ENCODE measurements at regions not wholly inside any gene's neighbourhood (a gene's known extent, or its start where the extent isn't known, plus 50 kb on each side); places are given as distances from the start of the nearest gene placed in this dataset.
"Not testable (repeated sequence)": the region's sequence is repeated elsewhere in the genome, so short reads cannot be mapped to it uniquely, and the experiment has no call there.

GRCh38 chr20:28562510-28562898, 2695.0 kb upstream of the DEFB115 start:
- no peak for DNase-seq (ENCODE audit: low read depth)

GRCh38 chr20:28562899-28563521, 2694.5 kb upstream of the DEFB115 start:
- not testable (repeated sequence) for DNase-seq (ENCODE audit: low read depth)

DNA sequence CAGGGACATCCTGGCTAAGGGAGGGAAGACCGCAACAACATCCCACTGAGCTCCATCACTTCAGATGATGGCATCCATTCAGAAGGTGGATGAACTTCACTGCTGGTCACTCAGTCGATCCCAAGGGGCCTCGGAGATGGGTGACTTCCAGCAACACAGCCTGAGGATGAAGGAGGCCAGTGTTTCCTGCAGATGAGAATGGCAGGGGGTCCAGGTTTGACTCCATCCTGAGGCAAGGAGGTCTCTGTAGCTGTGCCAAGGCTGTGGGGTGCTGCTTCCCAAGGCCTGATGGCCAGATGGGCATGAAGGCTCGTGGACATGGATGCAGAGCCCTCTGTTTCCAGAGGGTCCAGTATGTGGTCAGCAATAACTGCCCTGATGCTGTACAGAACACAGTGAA, 2693.4 kb upstream of the DEFB115 start:
- not testable (repeated sequence) for DNase-seq (ENCODE audit: low read depth)

GRCh38 chr20:28564688-28565463, 2692.6 kb upstream of the DEFB115 start:
- not testable (repeated sequence) for DNase-seq (ENCODE audit: low read depth)

- not testable (repeated sequence) for DNase-seq (ENCODE audit: low read depth)
Measured at GRCh38 chr20:28575991-28576390, 2681.5 kb upstream of the DEFB115 start.

GRCh38 chr20:28591680-28592079, 2665.8 kb upstream of the DEFB115 start:
- DNase-seq (ENCODE audit: low read depth) = not testable (repeated sequence)

DNA sequence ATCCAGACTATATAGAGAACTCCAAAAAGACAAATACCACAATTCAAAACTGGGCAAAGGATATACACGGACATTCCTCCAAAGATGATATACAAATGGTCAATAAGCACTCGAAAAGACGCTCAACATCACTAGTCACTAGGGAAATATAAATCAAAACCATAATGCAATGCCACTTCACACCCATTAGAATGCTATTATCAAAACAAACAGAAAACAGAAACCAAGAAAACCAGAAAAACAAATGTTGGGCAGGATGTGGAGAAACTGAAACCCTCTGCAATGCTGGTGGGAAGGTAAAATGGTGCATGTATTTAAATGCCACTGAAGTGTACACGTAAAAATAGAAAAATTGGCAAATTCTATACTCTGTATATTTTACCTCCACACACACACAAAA, 2664.1 kb upstream of the DEFB115 start:
- DNase-seq (ENCODE audit: low read depth) = not testable (repeated sequence)

GRCh38 chr20:28594476-28594875, 2663.0 kb upstream of the DEFB115 start:
- DNase-seq (ENCODE audit: low read depth) = not testable (repeated sequence)

DNA sequence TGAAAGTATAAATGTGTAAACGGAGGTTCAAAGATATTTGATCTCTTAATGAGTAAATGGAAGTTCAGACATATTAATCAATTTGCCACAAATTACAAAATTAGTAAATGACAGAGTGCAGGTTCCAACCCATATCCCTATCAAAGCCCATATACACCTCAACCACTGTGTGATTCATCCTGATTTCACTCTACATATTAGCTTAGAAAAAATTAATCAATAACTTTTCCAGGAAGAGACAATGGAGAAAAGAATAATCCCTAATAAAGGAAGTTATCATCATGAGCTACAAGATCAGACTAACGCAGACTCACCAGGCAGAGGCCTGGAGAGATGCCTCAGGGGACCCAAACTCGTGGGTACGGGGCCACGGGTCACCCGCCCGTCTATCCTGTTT, 2655.5 kb upstream of the DEFB115 start:
- DNase-seq (ENCODE audit: low read depth) = not testable (repeated sequence)

GRCh38 chr20:28602403-28603217, 2654.9 kb upstream of the DEFB115 start:
- peak; percentile 55 for DNase-seq (ENCODE audit: low read depth)

GRCh38 chr20:28603218-28603577, 2654.3 kb upstream of the DEFB115 start:
- DNase-seq (ENCODE audit: low read depth) = not testable (repeated sequence)

DNA sequence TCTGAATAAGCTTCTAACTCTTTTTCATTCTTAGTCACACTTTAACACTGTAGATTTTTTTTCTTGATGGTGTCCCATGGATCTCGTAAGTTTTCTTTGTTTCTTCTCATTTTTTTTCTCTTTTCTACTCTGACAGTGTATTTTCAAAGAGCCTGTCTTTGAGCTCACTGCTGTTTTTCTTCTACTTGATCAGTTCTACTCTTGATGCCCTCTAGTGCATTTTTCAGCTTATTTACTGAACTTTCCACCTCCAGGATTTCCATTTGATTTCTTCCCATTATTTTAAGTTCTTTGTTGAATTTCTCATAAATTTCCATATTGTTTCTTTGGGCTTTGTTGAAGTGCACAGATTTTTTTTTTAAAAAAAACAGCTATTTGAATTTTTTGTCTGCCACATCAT, 2641.1 kb upstream of the DEFB115 start:
- no peak for DNase-seq (ENCODE audit: low read depth)

DNA sequence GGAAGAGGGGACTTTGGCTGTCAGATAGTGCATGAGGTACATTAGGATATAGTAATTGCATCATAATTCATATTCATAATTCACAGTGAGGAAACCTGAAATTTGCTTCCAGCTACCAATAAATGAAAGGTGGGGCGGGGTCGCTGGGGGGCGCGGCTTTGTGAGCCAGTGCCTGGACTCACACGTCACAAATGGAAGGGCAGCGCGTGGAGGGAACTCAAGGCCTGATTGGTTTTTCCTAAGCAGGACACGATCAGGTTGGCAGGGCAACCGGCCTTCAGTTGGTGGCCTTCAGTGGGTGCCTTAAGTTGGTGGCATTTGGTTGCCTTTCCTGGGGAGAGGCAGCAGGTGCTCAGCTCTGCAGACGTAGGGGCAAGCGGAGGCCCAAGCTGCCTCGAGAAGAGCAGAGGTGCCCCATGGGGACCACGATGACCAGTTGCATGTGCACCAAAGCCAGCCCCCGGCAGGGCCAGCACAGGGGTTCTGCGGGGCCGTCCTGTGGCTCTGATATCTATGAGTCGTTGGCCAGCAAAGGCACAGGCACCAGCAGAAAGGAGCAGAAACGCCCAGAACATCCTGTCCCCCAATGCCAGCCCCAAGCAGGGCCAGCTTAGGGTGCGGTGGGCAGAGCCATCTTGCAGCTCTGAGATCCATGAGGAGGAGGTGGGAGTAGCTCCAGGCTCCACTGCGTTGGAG, 2637.4 kb upstream of the DEFB115 start:
- not testable (repeated sequence) for DNase-seq (ENCODE audit: low read depth)

DNA sequence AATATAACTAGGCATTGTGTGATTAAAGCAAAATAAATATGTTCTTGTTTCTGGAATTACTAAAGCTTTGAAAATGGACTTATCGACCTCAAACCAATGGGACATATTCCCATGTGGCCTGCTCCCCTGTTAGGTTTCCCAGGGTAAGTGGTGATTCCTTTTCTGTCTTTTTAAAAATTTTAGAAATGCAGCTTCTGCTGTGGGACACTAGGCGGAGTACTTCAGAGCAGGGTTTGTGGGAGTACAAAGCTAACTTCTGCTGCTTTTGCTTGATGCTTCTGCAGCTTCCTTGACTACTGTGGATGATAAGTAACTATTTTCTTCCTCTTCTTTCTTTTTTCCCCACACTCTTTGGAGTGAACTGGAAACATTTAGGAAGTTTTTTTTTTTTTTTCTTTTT, 2632.4 kb upstream of the DEFB115 start:
- not testable (repeated sequence) for DNase-seq (ENCODE audit: low read depth)

- not testable (repeated sequence) for DNase-seq (ENCODE audit: low read depth)
Measured at GRCh38 chr20:28640831-28641230, 2616.6 kb upstream of the DEFB115 start.

Measured in activated T-cell treated with anti-CD3 and anti-CD28 coated beads for 1 hour (primary cell).